Spleen (tissue), 7 donors: ENCODE measurements at regions not wholly inside any gene's neighbourhood (a gene's known extent, or its start where the extent isn't known, plus 50 kb on each side); places are given as distances from the start of the nearest gene placed in this dataset.

Source experiments
- CTCF ChIP-seq, 11 experiments: fragments of 200-600 bp in 7 of 11; fragments of 450-650 bp in 4 of 11; sonication (generic) in 4 of 11; IDR thresholded peaks in 8 of 11; conservative IDR thresholded peaks in 3 of 11; 1 replicate in 7 of 11; 2 replicates in 4 of 11; pipeline versions ENCODE4 v1.4.0 to v1.8.0; 2016 to 2021; ENCODE audit warnings: antibody characterized with exemption in 11 of 11, inconsistent platforms in 4 of 11, mild to moderate bottlenecking in 1 of 11
- POLR2A ChIP-seq, 3 donors: fragments of 450-650 bp; IDR thresholded peaks; one replicate each; pipeline ENCODE4 v1.5.1; 2017; ENCODE audit warnings: antibody characterized with exemption in 3 of 3, mild to moderate bottlenecking in 1 of 3
- POLR2AphosphoS5 ChIP-seq, 3 donors: sonication (generic); formaldehyde crosslinking; IDR thresholded peaks; one replicate each; pipeline ENCODE4 v1.5.1; 2017; ENCODE audit warnings: antibody characterized with exemption in 3 of 3
- donor health status: DM: no; HTN: no; CAD: no; lungs with moderate emphysema.
- donor health status: DM: no; HTN: no; CAD: no.
- donor health status: DM: no; HTN: no; CAD: no.

DNA sequence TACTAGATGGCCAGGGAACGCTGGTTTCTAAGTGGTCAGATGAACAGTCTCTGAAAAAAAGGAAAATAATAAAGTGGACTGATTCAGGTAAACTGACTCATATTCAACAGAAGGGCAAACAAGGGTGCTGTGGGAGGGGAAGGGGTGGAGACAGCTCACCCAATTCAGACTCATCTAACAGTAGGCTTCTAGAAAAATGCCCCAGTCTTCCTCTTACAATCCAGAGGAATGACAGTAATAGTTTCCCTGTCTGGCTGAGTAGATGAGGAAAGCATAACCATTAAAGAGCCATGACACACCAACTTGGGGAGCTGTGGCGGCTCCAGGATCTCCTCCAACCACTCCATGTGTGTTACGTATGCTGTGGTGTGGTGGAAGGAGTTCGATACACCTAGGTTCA is 231.4 kb upstream of the UMPS start:
- TF ChIP-seq CTCF (IDR thresholded peaks at IDR 0.05 in 8 of 11, conservative IDR thresholded peaks at IDR 0.05 in 3 of 11) (no peak), POLR2A (IDR thresholded peaks at IDR 0.05) (no peak), POLR2AphosphoS5 (IDR thresholded peaks at IDR 0.05) (no peak)
